A549 (cell line): ENCODE measurements at regions not wholly inside any gene's neighbourhood (a gene's known extent, or its start where the extent isn't known, plus 50 kb on each side); places are given as distances from the start of the nearest gene placed in this dataset.

Experiments used
- ATAC-seq, 2 experiments: fragments of 200-7000 bp in 1 of 2; fragments of >200 bp in 1 of 2; cut with Nextera tagmentation in 1 of 2; cut with Tn5 transposase in 1 of 2; 3 replicates each; pipeline versions ENCODE4 v1.8.0 to v1.9.1; 2018 to 2020; ENCODE audit warnings: mild to moderate bottlenecking in 1 of 2, moderate library complexity in 1 of 2
- CTCF ChIA-PET: fragments of 300-600 bp; sonication (Branson Sonifier 250); formaldehyde crosslinking; extraction: SDS; loops from one replicate; lab custom pipeline; 2021; ENCODE audit warnings: antibody characterized with exemption, inconsistent platforms; lab: Yijun Ruan, JAX
- POLR2A ChIA-PET: fragments of 350-600 bp; formaldehyde crosslinking; extraction: SDS; loops from one replicate; lab custom pipeline; 2021; ENCODE audit warnings: antibody characterized with exemption, inconsistent platforms; lab: Yijun Ruan, JAX
- DNase-seq, 2 experiments: peaks; one replicate each; pipeline versions ENCODE4 v3.0.0 to v3.0.0-alpha.2; 2011 to 2016; ENCODE audit warnings: low read depth in 1 of 2, low spot score in 1 of 2
- FAIRE-seq: peaks from 2 replicates; lab custom pipeline; 2011; peaks lifted over from hg19 to GRCh38; lab: Jason Lieb, UNC
- H3K27ac ChIP-seq, 2 experiments: fragments of >200 bp; sonication (Bioruptor Twin); formaldehyde crosslinking; 3 replicates each; pipeline ENCODE4 v1.5.1; 2016 to 2017
- H3K4me1 ChIP-seq: fragments of >200 bp; sonication (Bioruptor Twin); formaldehyde crosslinking; 3 replicates; pipeline ENCODE4 v1.6.1; 2016
- H3K4me2 ChIP-seq: fragments of >200 bp; sonication (Bioruptor Twin); formaldehyde crosslinking; 3 replicates; pipeline ENCODE4 v1.6.1; 2016
- H3K4me3 ChIP-seq: fragments of >200 bp; sonication (Bioruptor Twin); formaldehyde crosslinking; 3 replicates; pipeline ENCODE4 v1.5.1; 2016
- H3K9me3 ChIP-seq: fragments of >200 bp; sonication (Bioruptor Twin); formaldehyde crosslinking; 3 replicates; pipeline ENCODE4 v1.6.1; 2016
- CBX2 ChIP-seq: fragments of 200-600 bp; sonication (generic); IDR thresholded peaks from 2 replicates; pipeline ENCODE4 v1.6.1; 2016; ENCODE audit warnings: low read depth, mild to moderate bottlenecking, borderline replicate concordance
- CHD2 ChIP-seq: fragments of 150-350 bp; IDR thresholded peaks from 2 replicates; pipeline ENCODE4 v1.6.1; 2014; ENCODE audit warnings: low read length; ENCODE audit not compliant: partially characterized antibody
- CHD4 ChIP-seq: fragments of 200-600 bp; sonication (generic); IDR thresholded peaks from 2 replicates; pipeline ENCODE4 v1.6.1; 2016; ENCODE audit warnings: antibody characterized with exemption, mild to moderate bottlenecking, borderline replicate concordance
- EHMT2 ChIP-seq: fragments of 200-600 bp; sonication (generic); IDR thresholded peaks from 2 replicates; pipeline ENCODE4 v1.6.1; 2016; ENCODE audit warnings: antibody characterized with exemption, low read depth, mild to moderate bottlenecking, moderate library complexity
- GATA3 ChIP-seq: IDR thresholded peaks from 2 replicates; pipeline ENCODE4 v1.6.1; 2012; ENCODE audit warnings: borderline replicate concordance
- HOXA7 ChIP-seq: fragments of 250-450 bp; sonication (Bioruptor Pico); IDR thresholded peaks from 2 replicates; pipeline ENCODE4 v1.5.0; 2020; ENCODE audit warnings: mild to moderate bottlenecking, moderate library complexity
- HOXB5 ChIP-seq: fragments of 250-450 bp; sonication (Bioruptor Pico); IDR thresholded peaks from 2 replicates; pipeline ENCODE4 v1.5.0; 2020; ENCODE audit warnings: mild to moderate bottlenecking, moderate library complexity
- JUNB ChIP-seq: fragments of >200 bp; sonication (Bioruptor Twin); formaldehyde crosslinking; IDR thresholded peaks from 2 replicates; pipeline ENCODE4 v1.6.1; 2016
- KDM1A ChIP-seq: fragments of 200-600 bp; sonication (generic); IDR thresholded peaks from 2 replicates; pipeline ENCODE4 v1.6.1; 2016; ENCODE audit warnings: low read depth, mild to moderate bottlenecking
- KDM5A ChIP-seq: fragments of 200-600 bp; sonication (generic); IDR thresholded peaks from 2 replicates; pipeline ENCODE4 v1.6.1; 2016; ENCODE audit warnings: antibody characterized with exemption, mild to moderate bottlenecking
- MAFK ChIP-seq: fragments of 450-650 bp; IDR thresholded peaks from 2 replicates; pipeline ENCODE4 v1.6.1; 2014; ENCODE audit not compliant: partially characterized antibody
- POLR2A ChIP-seq: IDR thresholded peaks from 2 replicates; pipeline ENCODE4 v1.6.1; 2012; ENCODE audit warnings: mild to moderate bottlenecking, low read length
- POLR2AphosphoS2 ChIP-seq: conservative IDR thresholded peaks from 2 replicates; pipeline ENCODE4 v1.6.1; 2012; ENCODE audit warnings: low read length, improper control_type of control experiment, inconsistent platforms
- RNF2 ChIP-seq: fragments of 200-600 bp; sonication (generic); IDR thresholded peaks from 2 replicates; pipeline ENCODE4 v1.6.1; 2016; ENCODE audit warnings: low read depth, mild to moderate bottlenecking, antibody characterized with exemption, moderate library complexity, borderline replicate concordance
- TFCP2L1 ChIP-seq: fragments of 250-450 bp; sonication (Bioruptor Pico); IDR thresholded peaks from 2 replicates; pipeline ENCODE4 v1.5.0; 2021; ENCODE audit warnings: mild to moderate bottlenecking
- WGBS: methylation state at CpG from one replicate; pipeline ENCODE4 v1.1.6; 2017; ENCODE audit errors: missing lambda C conversion rate; 5-methylcytosine and 5-hydroxymethylcytosine counted together
- TF ChIP-seq, protein P1 (sequence below): fragments of 250-450 bp; sonication (Bioruptor Pico); IDR thresholded peaks from 2 replicates; pipeline ENCODE4 v1.5.0; 2020; ENCODE audit warnings: low read depth, mild to moderate bottlenecking, moderate library complexity
- TF ChIP-seq, protein P2 (sequence below): fragments of 150-350 bp; IDR thresholded peaks from 2 replicates; pipeline ENCODE4 v1.6.1; 2014; ENCODE audit warnings: low read depth, mild to moderate bottlenecking, low read length
- TF ChIP-seq, protein P3 (sequence below): IDR thresholded peaks from 2 replicates; pipeline ENCODE4 v1.6.1; 2012; ENCODE audit warnings: low read depth, borderline replicate concordance
- TF ChIP-seq, protein P4 (sequence below): IDR thresholded peaks from 2 replicates; pipeline ENCODE4 v1.6.1; 2012
- TF ChIP-seq, protein P5 (sequence below): fragments of 450-650 bp; IDR thresholded peaks from 2 replicates; pipeline ENCODE4 v1.6.1; 2014; ENCODE audit warnings: antibody characterized with exemption
- TF ChIP-seq, protein P6 (sequence below): fragments of 200-600 bp; sonication (generic); IDR thresholded peaks from 2 replicates; pipeline ENCODE4 v1.6.1; 2016; ENCODE audit warnings: antibody characterized with exemption, mild to moderate bottlenecking, moderate library complexity

DNA sequence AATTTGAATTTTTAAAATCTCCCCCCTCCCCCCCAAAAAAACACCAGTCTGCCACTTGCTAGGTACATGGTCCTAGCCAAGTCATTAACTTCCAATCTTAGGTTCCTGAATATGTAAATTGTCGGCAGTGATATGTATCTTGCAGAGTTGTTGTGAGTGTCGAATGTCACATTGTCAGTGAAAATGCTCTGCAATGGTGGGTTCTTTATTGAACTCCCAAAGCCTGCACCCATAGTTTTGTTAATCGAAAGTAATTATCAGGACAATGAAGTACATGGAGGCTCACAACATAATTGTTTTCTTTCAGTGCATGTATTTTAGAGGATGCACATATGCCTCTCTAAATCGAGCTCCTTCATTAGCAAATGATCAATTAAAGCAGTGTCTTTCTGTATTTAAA lies 185.6 kb upstream of the S100G start (continued):
- no peak for TF ChIP-seq RNF2
- TF ChIP-seq HOXA7 = no peak
- TF ChIP-seq JUNB = no peak
- TF ChIP-seq, protein P1, sequence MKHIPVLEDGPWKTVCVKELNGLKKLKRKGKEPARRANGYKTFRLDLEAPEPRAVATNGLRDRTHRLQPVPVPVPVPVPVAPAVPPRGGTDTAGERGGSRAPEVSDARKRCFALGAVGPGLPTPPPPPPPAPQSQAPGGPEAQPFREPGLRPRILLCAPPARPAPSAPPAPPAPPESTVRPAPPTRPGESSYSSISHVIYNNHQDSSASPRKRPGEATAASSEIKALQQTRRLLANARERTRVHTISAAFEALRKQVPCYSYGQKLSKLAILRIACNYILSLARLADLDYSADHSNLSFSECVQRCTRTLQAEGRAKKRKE (CRISPR knock-in tag) = no peak
- TF ChIP-seq, protein P2, sequence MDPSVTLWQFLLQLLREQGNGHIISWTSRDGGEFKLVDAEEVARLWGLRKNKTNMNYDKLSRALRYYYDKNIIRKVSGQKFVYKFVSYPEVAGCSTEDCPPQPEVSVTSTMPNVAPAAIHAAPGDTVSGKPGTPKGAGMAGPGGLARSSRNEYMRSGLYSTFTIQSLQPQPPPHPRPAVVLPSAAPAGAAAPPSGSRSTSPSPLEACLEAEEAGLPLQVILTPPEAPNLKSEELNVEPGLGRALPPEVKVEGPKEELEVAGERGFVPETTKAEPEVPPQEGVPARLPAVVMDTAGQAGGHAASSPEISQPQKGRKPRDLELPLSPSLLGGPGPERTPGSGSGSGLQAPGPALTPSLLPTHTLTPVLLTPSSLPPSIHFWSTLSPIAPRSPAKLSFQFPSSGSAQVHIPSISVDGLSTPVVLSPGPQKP = no peak
- TF ChIP-seq HOXB5 (CRISPR knock-in tag) = no peak

DNA sequence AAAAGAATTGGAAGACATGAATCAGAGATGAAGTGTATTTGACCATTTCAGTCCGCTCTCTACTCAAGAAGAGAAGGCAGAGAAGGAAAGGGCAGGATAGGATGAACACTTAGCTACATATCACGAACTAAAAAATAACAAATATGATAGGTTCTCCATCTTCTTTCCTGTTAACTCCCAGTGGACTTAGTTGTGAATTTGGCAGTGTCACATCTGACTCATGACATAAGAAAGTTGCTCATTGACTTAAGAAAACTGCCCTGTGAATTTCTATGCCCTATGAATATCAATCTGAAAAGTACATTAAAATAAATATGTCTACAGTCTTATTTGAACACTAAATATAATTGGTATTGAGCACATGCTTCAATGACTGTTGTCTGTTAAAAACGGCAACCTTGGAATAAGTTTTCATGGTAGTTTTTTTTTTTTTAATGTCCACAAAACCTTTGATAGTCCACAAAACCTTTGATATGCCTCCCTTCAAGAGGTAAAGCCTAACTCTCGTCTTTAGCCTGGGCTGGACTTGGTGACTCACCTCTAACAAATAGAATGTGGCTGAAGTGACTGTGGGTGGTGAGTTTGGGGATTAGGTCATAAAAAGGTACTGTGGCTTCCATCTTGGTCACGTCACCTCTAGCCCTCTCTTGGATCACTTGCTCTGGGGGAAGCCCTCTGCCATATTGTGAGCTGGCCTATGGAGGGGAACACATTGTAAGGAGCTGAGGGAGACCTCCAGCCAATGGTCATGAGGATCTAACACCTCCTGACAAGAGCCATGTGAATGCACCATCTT lies 184.7 kb upstream of the S100G start:
- TF ChIP-seq POLR2A = no peak
- TF ChIP-seq GATA3 = no peak
- TF ChIP-seq CHD2 = no peak
- no peak for TF ChIP-seq MAFK
- no peak for TF ChIP-seq KDM5A
- TF ChIP-seq POLR2AphosphoS2 = no peak
- no peak for TF ChIP-seq KDM1A
- TF ChIP-seq, protein P3, sequence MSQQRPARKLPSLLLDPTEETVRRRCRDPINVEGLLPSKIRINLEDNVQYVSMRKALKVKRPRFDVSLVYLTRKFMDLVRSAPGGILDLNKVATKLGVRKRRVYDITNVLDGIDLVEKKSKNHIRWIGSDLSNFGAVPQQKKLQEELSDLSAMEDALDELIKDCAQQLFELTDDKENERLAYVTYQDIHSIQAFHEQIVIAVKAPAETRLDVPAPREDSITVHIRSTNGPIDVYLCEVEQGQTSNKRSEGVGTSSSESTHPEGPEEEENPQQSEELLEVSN = no peak
- TF ChIP-seq EHMT2 = no peak
- TF ChIP-seq, protein P4, sequence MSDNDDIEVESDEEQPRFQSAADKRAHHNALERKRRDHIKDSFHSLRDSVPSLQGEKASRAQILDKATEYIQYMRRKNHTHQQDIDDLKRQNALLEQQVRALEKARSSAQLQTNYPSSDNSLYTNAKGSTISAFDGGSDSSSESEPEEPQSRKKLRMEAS = no peak
- no peak for TF ChIP-seq TFCP2L1 (CRISPR knock-in tag)
- no peak for TF ChIP-seq CBX2
- TF ChIP-seq, protein P5, sequence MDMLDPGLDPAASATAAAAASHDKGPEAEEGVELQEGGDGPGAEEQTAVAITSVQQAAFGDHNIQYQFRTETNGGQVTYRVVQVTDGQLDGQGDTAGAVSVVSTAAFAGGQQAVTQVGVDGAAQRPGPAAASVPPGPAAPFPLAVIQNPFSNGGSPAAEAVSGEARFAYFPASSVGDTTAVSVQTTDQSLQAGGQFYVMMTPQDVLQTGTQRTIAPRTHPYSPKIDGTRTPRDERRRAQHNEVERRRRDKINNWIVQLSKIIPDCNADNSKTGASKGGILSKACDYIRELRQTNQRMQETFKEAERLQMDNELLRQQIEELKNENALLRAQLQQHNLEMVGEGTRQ = no peak
- no peak for TF ChIP-seq CHD4
- no peak for TF ChIP-seq HOXA7
- TF ChIP-seq, protein P6, sequence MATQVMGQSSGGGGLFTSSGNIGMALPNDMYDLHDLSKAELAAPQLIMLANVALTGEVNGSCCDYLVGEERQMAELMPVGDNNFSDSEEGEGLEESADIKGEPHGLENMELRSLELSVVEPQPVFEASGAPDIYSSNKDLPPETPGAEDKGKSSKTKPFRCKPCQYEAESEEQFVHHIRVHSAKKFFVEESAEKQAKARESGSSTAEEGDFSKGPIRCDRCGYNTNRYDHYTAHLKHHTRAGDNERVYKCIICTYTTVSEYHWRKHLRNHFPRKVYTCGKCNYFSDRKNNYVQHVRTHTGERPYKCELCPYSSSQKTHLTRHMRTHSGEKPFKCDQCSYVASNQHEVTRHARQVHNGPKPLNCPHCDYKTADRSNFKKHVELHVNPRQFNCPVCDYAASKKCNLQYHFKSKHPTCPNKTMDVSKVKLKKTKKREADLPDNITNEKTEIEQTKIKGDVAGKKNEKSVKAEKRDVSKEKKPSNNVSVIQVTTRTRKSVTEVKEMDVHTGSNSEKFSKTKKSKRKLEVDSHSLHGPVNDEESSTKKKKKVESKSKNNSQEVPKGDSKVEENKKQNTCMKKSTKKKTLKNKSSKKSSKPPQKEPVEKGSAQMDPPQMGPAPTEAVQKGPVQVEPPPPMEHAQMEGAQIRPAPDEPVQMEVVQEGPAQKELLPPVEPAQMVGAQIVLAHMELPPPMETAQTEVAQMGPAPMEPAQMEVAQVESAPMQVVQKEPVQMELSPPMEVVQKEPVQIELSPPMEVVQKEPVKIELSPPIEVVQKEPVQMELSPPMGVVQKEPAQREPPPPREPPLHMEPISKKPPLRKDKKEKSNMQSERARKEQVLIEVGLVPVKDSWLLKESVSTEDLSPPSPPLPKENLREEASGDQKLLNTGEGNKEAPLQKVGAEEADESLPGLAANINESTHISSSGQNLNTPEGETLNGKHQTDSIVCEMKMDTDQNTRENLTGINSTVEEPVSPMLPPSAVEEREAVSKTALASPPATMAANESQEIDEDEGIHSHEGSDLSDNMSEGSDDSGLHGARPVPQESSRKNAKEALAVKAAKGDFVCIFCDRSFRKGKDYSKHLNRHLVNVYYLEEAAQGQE = no peak
- Histone ChIP-seq H3K27ac (no peak overlapping the region), H3K4me3 (no peak overlapping the region), H3K4me2 (no peak overlapping the region), H3K9me3 (no peaks in the 10 kb centered on the region), H3K4me1 (no peaks in the 10 kb centered on the region)
- FAIRE-seq (no peak), ATAC-seq (no peak), DNase-seq (no peak)
- POLR2A ChIA-PET = no interaction called here
- CTCF ChIA-PET = interaction anchor here (1.3 kb wide), 1 partner anchor 29 kb away, joined by 3 read pairs; no protein-coding TSS in a partner anchor
- 32% methylated on average over 5 of the region's 5 CpGs for WGBS
